ENCODE measurements at regions not wholly inside any gene's neighbourhood (a gene's known extent, or its start where the extent isn't known, plus 50 kb on each side); places are given as distances from the start of the nearest gene placed in this dataset.

DNA sequence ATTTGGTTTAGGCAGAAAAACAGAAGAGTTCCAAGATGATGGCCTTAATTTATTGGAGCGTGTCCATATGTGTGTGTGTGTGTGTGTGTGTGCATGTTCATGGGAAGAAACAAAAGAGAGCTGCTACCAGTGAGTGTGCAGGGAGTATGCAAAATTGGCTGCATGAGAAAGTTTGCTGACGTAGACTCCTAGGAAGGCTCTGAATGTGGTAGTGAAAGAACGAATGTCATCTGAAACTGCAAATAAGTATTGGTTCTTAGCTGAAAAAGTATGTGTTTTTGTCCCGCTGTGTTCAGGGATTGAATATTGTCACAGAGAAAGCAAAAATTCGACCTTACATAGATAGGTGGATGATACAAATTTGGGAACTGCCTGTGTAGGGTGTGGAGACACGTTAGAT lies 542.6 kb upstream of the COX7C start:
- in situ Hi-C loops (cut with MboI) = no loop called here
- Histone ChIP-seq H2AFZ (ENCODE audit: low read depth, low read length) (no peak overlapping the region), H3K4me1 (replicated peaks in 1 of 2; ENCODE audit: control insufficient read depth in 2 of 2, insufficient read depth in 2 of 2, low read length in 2 of 2) (no peaks in the 10 kb centered on the region), H3K4me3 (no peak overlapping the region), H3K79me2 (ENCODE audit: control insufficient read depth, insufficient read depth, low read length) (no peaks in the 10 kb centered on the region), H3K9me1 (ENCODE audit: control insufficient read depth, insufficient read depth, low read length) (no peaks in the 10 kb centered on the region), H3K27me3 (ENCODE audit: control insufficient read depth in 2 of 2, insufficient read depth in 2 of 2, low read length in 2 of 2) (no peaks in the 10 kb centered on the region), H3K36me3 (ENCODE audit: control insufficient read depth, insufficient read depth, low read length) (no peaks in the 10 kb centered on the region), H3K9me3 (replicated peaks; ENCODE audit: control insufficient read depth, insufficient read depth, low read depth, low read length) (no peaks in the 10 kb centered on the region), H4K20me1 (replicated peaks; ENCODE audit: control insufficient read depth, insufficient read depth, low read length) (no peaks in the 10 kb centered on the region), H3K27ac (ENCODE audit: extremely low read depth, low read depth, low read length) (no peak overlapping the region), H3K9ac (ENCODE audit: insufficient read depth in 1 of 2, low read depth in 2 of 2, low read length in 2 of 2) (no peak overlapping the region), H3K4me2 (ENCODE audit: insufficient read depth, low read length) (no peak overlapping the region)
- ATAC-seq = no peak
- 4% methylated on average over 6 of the region's 6 CpGs for WGBS (ENCODE audit: insufficient coverage, low coverage, missing lambda C conversion rate)
- POLR2A ChIA-PET = no interaction called here
- DNase-seq (ENCODE audit: extremely low read depth in 1 of 4, low spot score in 3 of 4) = no peak
- no peak for FAIRE-seq
- intact Hi-C loops (cut with micrococcal nuclease) = no loop called here
- no TSS peak for BruUV-seq (replicated peaks)
- CTCF ChIA-PET (ENCODE audit: low intra/inter-chr PET ratio) = no interaction called here
- TF ChIP-seq, protein P1, sequence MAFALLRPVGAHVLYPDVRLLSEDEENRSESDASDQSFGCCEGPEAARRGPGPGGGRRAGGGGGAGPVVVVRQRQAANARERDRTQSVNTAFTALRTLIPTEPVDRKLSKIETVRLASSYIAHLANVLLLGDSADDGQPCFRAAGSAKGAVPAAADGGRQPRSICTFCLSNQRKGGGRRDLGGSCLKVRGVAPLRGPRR (CRISPR knock-in tag; IDR thresholded peaks at IDR 0.05) = no peak
- TF ChIP-seq ZNF830 (CRISPR knock-in tag; IDR thresholded peaks at IDR 0.05) (no peak), DIDO1 (tag; IDR thresholded peaks at IDR 0.05; ENCODE audit: low read depth) (no peak), ZNF699 (CRISPR knock-in tag; IDR thresholded peaks at IDR 0.05; ENCODE audit: insufficient replicate concordance) (no peak), NELFE (IDR thresholded peaks at IDR 0.05; ENCODE audit: insufficient read depth, insufficient read length) (no peak), ZFP36 (IDR thresholded peaks at IDR 0.05; ENCODE audit: low read depth, low read length, partially characterized antibody) (no peak), ZSCAN29 (IDR thresholded peaks at IDR 0.05) (no peak), CHD4 (IDR thresholded peaks at IDR 0.05; ENCODE audit: insufficient read depth, insufficient replicate concordance, low read depth, low read length, poor library complexity, severe bottlenecking) (no peak), ZNF121 (CRISPR knock-in tag; conservative IDR thresholded peaks at IDR 0.05) (no peak), TEAD1 (CRISPR knock-in tag; IDR thresholded peaks at IDR 0.05) (no peak), HDAC2 (IDR thresholded peaks at IDR 0.05) (no peak)
- TF ChIP-seq, protein P2, sequence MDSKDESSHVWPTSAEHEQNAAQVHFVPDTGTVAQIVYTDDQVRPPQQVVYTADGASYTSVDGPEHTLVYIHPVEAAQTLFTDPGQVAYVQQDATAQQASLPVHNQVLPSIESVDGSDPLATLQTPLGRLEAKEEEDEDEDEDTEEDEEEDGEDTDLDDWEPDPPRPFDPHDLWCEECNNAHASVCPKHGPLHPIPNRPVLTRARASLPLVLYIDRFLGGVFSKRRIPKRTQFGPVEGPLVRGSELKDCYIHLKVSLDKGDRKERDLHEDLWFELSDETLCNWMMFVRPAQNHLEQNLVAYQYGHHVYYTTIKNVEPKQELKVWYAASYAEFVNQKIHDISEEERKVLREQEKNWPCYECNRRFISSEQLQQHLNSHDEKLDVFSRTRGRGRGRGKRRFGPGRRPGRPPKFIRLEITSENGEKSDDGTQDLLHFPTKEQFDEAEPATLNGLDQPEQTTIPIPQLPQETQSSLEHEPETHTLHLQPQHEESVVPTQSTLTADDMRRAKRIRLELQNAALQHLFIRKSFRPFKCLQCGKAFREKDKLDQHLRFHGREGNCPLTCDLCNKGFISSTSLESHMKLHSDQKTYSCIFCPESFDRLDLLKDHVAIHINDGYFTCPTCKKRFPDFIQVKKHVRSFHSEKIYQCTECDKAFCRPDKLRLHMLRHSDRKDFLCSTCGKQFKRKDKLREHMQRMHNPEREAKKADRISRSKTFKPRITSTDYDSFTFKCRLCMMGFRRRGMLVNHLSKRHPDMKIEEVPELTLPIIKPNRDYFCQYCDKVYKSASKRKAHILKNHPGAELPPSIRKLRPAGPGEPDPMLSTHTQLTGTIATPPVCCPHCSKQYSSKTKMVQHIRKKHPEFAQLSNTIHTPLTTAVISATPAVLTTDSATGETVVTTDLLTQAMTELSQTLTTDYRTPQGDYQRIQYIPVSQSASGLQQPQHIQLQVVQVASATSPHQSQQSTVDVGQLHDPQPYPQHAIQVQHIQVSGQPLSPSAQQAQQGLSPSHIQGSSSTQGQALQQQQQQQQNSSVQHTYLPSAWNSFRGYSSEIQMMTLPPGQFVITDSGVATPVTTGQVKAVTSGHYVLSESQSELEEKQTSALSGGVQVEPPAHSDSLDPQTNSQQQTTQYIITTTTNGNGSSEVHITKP (IDR thresholded peaks at IDR 0.05; ENCODE audit: partially characterized antibody) = no peak
- TF ChIP-seq, protein P3, sequence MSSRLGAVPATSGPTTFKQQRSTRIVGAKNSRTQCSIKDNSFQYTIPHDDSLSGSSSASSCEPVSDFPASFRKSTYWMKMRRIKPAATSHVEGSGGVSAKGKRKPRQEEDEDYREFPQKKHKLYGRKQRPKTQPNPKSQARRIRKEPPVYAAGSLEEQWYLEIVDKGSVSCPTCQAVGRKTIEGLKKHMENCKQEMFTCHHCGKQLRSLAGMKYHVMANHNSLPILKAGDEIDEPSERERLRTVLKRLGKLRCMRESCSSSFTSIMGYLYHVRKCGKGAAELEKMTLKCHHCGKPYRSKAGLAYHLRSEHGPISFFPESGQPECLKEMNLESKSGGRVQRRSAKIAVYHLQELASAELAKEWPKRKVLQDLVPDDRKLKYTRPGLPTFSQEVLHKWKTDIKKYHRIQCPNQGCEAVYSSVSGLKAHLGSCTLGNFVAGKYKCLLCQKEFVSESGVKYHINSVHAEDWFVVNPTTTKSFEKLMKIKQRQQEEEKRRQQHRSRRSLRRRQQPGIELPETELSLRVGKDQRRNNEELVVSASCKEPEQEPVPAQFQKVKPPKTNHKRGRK (tag; IDR thresholded peaks at IDR 0.05) = no peak
- TF ChIP-seq, protein P4, sequence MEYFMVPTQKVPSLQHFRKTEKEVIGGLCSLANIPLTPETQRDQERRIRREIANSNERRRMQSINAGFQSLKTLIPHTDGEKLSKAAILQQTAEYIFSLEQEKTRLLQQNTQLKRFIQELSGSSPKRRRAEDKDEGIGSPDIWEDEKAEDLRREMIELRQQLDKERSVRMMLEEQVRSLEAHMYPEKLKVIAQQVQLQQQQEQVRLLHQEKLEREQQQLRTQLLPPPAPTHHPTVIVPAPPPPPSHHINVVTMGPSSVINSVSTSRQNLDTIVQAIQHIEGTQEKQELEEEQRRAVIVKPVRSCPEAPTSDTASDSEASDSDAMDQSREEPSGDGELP (CRISPR knock-in tag; IDR thresholded peaks at IDR 0.05; ENCODE audit: borderline replicate concordance) = no peak
- TF ChIP-seq, protein P5, sequence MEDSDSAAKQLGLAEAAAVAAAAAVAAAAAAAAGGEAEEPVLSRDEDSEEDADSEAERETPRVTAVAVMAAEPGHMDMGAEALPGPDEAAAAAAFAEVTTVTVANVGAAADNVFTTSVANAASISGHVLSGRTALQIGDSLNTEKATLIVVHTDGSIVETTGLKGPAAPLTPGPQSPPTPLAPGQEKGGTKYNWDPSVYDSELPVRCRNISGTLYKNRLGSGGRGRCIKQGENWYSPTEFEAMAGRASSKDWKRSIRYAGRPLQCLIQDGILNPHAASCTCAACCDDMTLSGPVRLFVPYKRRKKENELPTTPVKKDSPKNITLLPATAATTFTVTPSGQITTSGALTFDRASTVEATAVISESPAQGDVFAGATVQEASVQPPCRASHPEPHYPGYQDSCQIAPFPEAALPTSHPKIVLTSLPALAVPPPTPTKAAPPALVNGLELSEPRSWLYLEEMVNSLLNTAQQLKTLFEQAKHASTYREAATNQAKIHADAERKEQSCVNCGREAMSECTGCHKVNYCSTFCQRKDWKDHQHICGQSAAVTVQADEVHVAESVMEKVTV (CRISPR knock-in tag; IDR thresholded peaks at IDR 0.05) = no peak
